Transverse colon (tissue), 4 donors: ENCODE measurements at regions not wholly inside any gene's neighbourhood (a gene's known extent, or its start where the extent isn't known, plus 50 kb on each side); places are given as distances from the start of the nearest gene placed in this dataset.

Experiments
- CTCF ChIP-seq, 5 experiments: fragments of 200-600 bp in 3 of 5; fragments of 450-650 bp in 2 of 5; sonication (generic) in 3 of 5; IDR thresholded peaks; 1 replicate in 2 of 5; 2 replicates in 3 of 5; pipeline ENCODE4 v1.5.1; 2016 to 2017; ENCODE audit warnings: antibody characterized with exemption in 5 of 5, inconsistent platforms in 3 of 5, mild to moderate bottlenecking in 2 of 5, moderate library complexity in 1 of 5
- POLR2A ChIP-seq: fragments of 450-650 bp; IDR thresholded peaks from one replicate; pipeline ENCODE4 v1.6.1; 2016; ENCODE audit warnings: antibody characterized with exemption, mild to moderate bottlenecking, moderate library complexity
- POLR2AphosphoS5 ChIP-seq, 3 donors: sonication (generic); formaldehyde crosslinking; IDR thresholded peaks; one replicate each; pipeline ENCODE4 v1.6.1; 2016; ENCODE audit warnings: antibody characterized with exemption in 3 of 3

- no peak for TF ChIP-seq CTCF (IDR thresholded peaks at IDR 0.05)
- no peak for TF ChIP-seq POLR2A
- no peak for TF ChIP-seq POLR2AphosphoS5 (IDR thresholded peaks at IDR 0.05)
Measured at GRCh38 chr19:27997069-27997468, 1215.9 kb downstream of the UQCRFS1 start.
